IMR-90 (cell line): ENCODE measurements at regions not wholly inside any gene's neighbourhood (a gene's known extent, or its start where the extent isn't known, plus 50 kb on each side); places are given as distances from the start of the nearest gene placed in this dataset.

Experiments
- ATAC-seq: fragments of 200-7000 bp; cut with Tn5 transposase; 2 replicates; pipeline ENCODE4 v1.9.1; 2020; ENCODE audit warnings: low read depth, mild to moderate bottlenecking, moderate library complexity
- BruUV-seq: library from RNA; stranded (reverse); fragments of 400-500 nt; replicated peaks from 2 replicates; lab custom pipeline; 2021; lab: Mats Ljungman, UMichigan
- CTCF ChIA-PET: fragments of 300-600 bp; formaldehyde crosslinking; extraction: SDS; loops from one replicate; lab custom pipeline; 2021; ENCODE audit warnings: antibody characterized with exemption; lab: Yijun Ruan, JAX
- POLR2A ChIA-PET: fragments of 300-600 bp; sonication (Branson Sonifier 250); formaldehyde crosslinking; loops from one replicate; lab custom pipeline; 2022; ENCODE audit warnings: antibody characterized with exemption; ENCODE audit not compliant: unreplicated experiment; lab: Charles Lee
- DNase-seq: peaks from one replicate; pipeline ENCODE4 v3.0.0; 2013
- H2AFZ ChIP-seq: replicated peaks from 2 replicates; pipeline ENCODE3; 2013; ENCODE audit warnings: low read length, mild to moderate bottlenecking; ENCODE audit not compliant: poor library complexity
- H2AK5ac ChIP-seq: 2 replicates; pipeline ENCODE4 v1.6.1; 2013; ENCODE audit warnings: low read depth, low read length, inconsistent platforms
- H2AK9ac ChIP-seq: replicated peaks from 2 replicates; pipeline ENCODE3; 2013; ENCODE audit warnings: mild to moderate bottlenecking, low read depth, low read length, moderate library complexity; ENCODE audit not compliant: poor library complexity
- H2BK120ac ChIP-seq: 2 replicates; pipeline ENCODE4 v1.6.1; 2013; ENCODE audit warnings: low read depth, low read length, inconsistent platforms
- H2BK15ac ChIP-seq: 3 replicates; pipeline ENCODE4 v1.6.1; 2013; ENCODE audit warnings: low read depth, low read length, inconsistent platforms
- H2BK20ac ChIP-seq: 2 replicates; pipeline ENCODE4 v1.6.1; 2013; ENCODE audit warnings: low read depth, mild to moderate bottlenecking, inconsistent platforms, low read length, moderate library complexity
- H2BK5ac ChIP-seq: 2 replicates; pipeline ENCODE4 v1.6.1; 2013; ENCODE audit warnings: mild to moderate bottlenecking, low read depth, low read length, inconsistent platforms; ENCODE audit not compliant: poor library complexity, severe bottlenecking
- H3K14ac ChIP-seq: replicated peaks from 2 replicates; pipeline ENCODE4 v1.6.1; 2013; ENCODE audit warnings: low read depth, low read length, inconsistent platforms
- H3K18ac ChIP-seq: 2 replicates; pipeline ENCODE4 v1.6.1; 2013; ENCODE audit warnings: low read depth, low read length, control low read depth
- H3K23ac ChIP-seq: 2 replicates; pipeline ENCODE4 v1.6.1; 2013; ENCODE audit warnings: low read depth, low read length, inconsistent platforms
- H3K27ac ChIP-seq: 2 replicates; pipeline ENCODE4 v1.5.1; 2013; ENCODE audit warnings: mild to moderate bottlenecking, control low read depth, low read length; ENCODE audit not compliant: insufficient read depth
- H3K27me3 ChIP-seq: 2 replicates; pipeline ENCODE4 v1.6.1; 2013; ENCODE audit warnings: low read length; ENCODE audit not compliant: control insufficient read depth, insufficient read depth
- H3K36me3 ChIP-seq: 2 replicates; pipeline ENCODE4 v1.6.1; 2013; ENCODE audit warnings: low read length, mixed read lengths; ENCODE audit not compliant: control insufficient read depth, insufficient read depth
- H3K4ac ChIP-seq: 2 replicates; pipeline ENCODE4 v1.6.1; 2013; ENCODE audit warnings: low read depth, low read length, inconsistent platforms
- H3K4me1 ChIP-seq: 2 replicates; pipeline ENCODE4 v1.6.1; 2013; ENCODE audit warnings: low read length, mixed read lengths; ENCODE audit not compliant: control insufficient read depth, insufficient read depth
- H3K4me2 ChIP-seq: 2 replicates; pipeline ENCODE4 v1.6.1; 2013; ENCODE audit warnings: low read depth, mild to moderate bottlenecking, control low read depth, low read length, moderate library complexity
- H3K4me3 ChIP-seq: 2 replicates; pipeline ENCODE4 v1.5.1; 2013; ENCODE audit warnings: low read depth, mild to moderate bottlenecking, control low read depth, low read length, moderate library complexity; ENCODE audit not compliant: insufficient read depth
- H3K56ac ChIP-seq: 2 replicates; pipeline ENCODE4 v1.6.1; 2013; ENCODE audit warnings: low read length, inconsistent platforms; ENCODE audit not compliant: insufficient read depth; ENCODE audit errors: extremely low read depth
- H3K79me1 ChIP-seq, 2 experiments: 2 replicates each; pipeline ENCODE4 v1.6.1; 2013; ENCODE audit warnings: low read length in 2 of 2, inconsistent platforms in 1 of 2, low read depth in 1 of 2
- H3K9ac ChIP-seq: 2 replicates; pipeline ENCODE4 v1.6.1; 2013; ENCODE audit warnings: low read depth, low read length, control low read depth
- H3K9me1 ChIP-seq: 2 replicates; pipeline ENCODE4 v1.6.1; 2013; ENCODE audit warnings: low read length, inconsistent platforms; ENCODE audit not compliant: insufficient read depth
- H3K9me3 ChIP-seq: 2 replicates; pipeline ENCODE4 v1.6.1; 2013; ENCODE audit warnings: low read length; ENCODE audit not compliant: control insufficient read depth, insufficient read depth
- H4K20me1 ChIP-seq: 2 replicates; pipeline ENCODE4 v1.6.1; 2013; ENCODE audit warnings: low read length, inconsistent platforms; ENCODE audit not compliant: insufficient read depth
- H4K5ac ChIP-seq: 2 replicates; pipeline ENCODE4 v1.6.1; 2013; ENCODE audit warnings: mild to moderate bottlenecking, low read depth, low read length, control low read depth
- H4K8ac ChIP-seq, 2 experiments: 2 replicates each; pipeline ENCODE4 v1.6.1; 2013; ENCODE audit warnings: low read depth in 2 of 2, low read length in 2 of 2, control low read depth in 1 of 2, inconsistent platforms in 1 of 2
- H4K91ac ChIP-seq: 2 replicates; pipeline ENCODE4 v1.6.1; 2013; ENCODE audit warnings: low read depth, low read length, inconsistent platforms; ENCODE audit not compliant: insufficient read depth
- FOS ChIP-seq: fragments of 150-350 bp; IDR thresholded peaks from 2 replicates; pipeline ENCODE4 v1.6.1; 2016; ENCODE audit warnings: low read depth, low read length
- MAZ ChIP-seq: IDR thresholded peaks from 2 replicates; pipeline ENCODE4 v1.6.1; 2012; ENCODE audit warnings: low read depth, mild to moderate bottlenecking, low read length, improper control_type of control experiment, moderate library complexity, borderline replicate concordance
- RAD21 ChIP-seq: IDR thresholded peaks from 2 replicates; pipeline ENCODE4 v1.6.1; 2012; ENCODE audit warnings: low read length, improper control_type of control experiment
- RCOR1 ChIP-seq: IDR thresholded peaks from 2 replicates; pipeline ENCODE4 v1.6.1; 2012; ENCODE audit warnings: mild to moderate bottlenecking, low read length, improper control_type of control experiment; ENCODE audit not compliant: insufficient replicate concordance
- SMC3 ChIP-seq: fragments of 150-350 bp; IDR thresholded peaks from 2 replicates; pipeline ENCODE4 v1.6.1; 2016; ENCODE audit warnings: low read depth, mild to moderate bottlenecking, antibody characterized with exemption, low read length, moderate library complexity
- USF2 ChIP-seq: fragments of 150-350 bp; IDR thresholded peaks from 2 replicates; pipeline ENCODE4 v1.6.1; 2017; ENCODE audit warnings: mild to moderate bottlenecking, antibody characterized with exemption, low read length, low read depth
- WGBS, 2 experiments: methylation state at CpG; one replicate each; pipeline versions ENCODE4 v1.1.5 to v1.1.7; 2013; ENCODE audit warnings: missing lambda C conversion rate in 2 of 2; ENCODE audit not compliant: insufficient read length in 1 of 2; ENCODE audit errors: extremely low coverage in 2 of 2; 5-methylcytosine and 5-hydroxymethylcytosine counted together
- dilution Hi-C: fragments of 300-500 bp; cut with HindIII; formaldehyde crosslinking; loops from one replicate; pipeline ENCODE4 v1.14.3; 2018; ENCODE audit warnings: low sequenced_read_pairs; ENCODE audit not compliant: unreplicated experiment
- in situ Hi-C: fragments of 300-500 bp; cut with MboI; formaldehyde crosslinking; loops from 3 replicates; pipeline ENCODE4 v1.14.3; 2019; ENCODE audit warnings: low sequenced_read_pairs, inconsistent platforms, mixed read lengths
- intact Hi-C: fragments of 100-400 bp; cut with micrococcal nuclease; formaldehyde crosslinking; loops from 2 replicates; pipeline ENCODE4 v1.10.0; 2022
- TF ChIP-seq, protein P1 (sequence below): conservative IDR thresholded peaks from 2 replicates; pipeline ENCODE4 v1.5.1; 2012; ENCODE audit warnings: mild to moderate bottlenecking, low read depth, low read length, improper control_type of control experiment
- TF ChIP-seq, protein P2 (sequence below): fragments of 150-350 bp; IDR thresholded peaks from 2 replicates; pipeline ENCODE4 v1.6.1; 2016; ENCODE audit warnings: low read depth, mild to moderate bottlenecking, low read length, moderate library complexity, borderline replicate concordance

DNA sequence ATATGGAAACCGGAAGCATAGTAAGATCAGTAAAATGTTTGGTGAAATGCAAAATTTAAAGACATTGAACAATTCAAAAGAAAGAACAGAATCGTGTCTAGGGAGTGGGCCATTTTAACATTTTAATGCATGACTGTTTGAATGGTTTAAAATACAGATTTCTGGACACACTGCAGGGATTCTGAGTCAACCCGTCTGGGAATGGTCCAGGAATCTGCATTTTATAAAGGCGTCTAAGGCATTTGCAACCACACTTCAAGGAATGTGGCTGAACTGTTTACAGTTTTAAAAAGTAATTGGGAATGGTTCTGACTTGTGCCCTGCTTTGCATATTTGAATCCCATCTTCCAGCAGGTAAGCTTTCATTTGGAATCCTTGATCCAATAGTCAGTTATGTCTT is 811.7 kb upstream of the WWC1 start:
- Histone ChIP-seq H4K5ac (no peak overlapping the region), H2BK120ac (no peak overlapping the region)
- TF ChIP-seq RCOR1: no peak
- TF ChIP-seq, protein P1, sequence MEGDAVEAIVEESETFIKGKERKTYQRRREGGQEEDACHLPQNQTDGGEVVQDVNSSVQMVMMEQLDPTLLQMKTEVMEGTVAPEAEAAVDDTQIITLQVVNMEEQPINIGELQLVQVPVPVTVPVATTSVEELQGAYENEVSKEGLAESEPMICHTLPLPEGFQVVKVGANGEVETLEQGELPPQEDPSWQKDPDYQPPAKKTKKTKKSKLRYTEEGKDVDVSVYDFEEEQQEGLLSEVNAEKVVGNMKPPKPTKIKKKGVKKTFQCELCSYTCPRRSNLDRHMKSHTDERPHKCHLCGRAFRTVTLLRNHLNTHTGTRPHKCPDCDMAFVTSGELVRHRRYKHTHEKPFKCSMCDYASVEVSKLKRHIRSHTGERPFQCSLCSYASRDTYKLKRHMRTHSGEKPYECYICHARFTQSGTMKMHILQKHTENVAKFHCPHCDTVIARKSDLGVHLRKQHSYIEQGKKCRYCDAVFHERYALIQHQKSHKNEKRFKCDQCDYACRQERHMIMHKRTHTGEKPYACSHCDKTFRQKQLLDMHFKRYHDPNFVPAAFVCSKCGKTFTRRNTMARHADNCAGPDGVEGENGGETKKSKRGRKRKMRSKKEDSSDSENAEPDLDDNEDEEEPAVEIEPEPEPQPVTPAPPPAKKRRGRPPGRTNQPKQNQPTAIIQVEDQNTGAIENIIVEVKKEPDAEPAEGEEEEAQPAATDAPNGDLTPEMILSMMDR: no peak
- no peak for TF ChIP-seq SMC3
- no peak for TF ChIP-seq MAZ
- TF ChIP-seq RAD21: no peak
- TF ChIP-seq USF2: no peak
- no peak for TF ChIP-seq FOS
- TF ChIP-seq, protein P2, sequence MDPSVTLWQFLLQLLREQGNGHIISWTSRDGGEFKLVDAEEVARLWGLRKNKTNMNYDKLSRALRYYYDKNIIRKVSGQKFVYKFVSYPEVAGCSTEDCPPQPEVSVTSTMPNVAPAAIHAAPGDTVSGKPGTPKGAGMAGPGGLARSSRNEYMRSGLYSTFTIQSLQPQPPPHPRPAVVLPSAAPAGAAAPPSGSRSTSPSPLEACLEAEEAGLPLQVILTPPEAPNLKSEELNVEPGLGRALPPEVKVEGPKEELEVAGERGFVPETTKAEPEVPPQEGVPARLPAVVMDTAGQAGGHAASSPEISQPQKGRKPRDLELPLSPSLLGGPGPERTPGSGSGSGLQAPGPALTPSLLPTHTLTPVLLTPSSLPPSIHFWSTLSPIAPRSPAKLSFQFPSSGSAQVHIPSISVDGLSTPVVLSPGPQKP: no peak

More for the DNA sequence above, 811.7 kb upstream of the WWC1 start:
- Histone ChIP-seq H3K18ac (no peak overlapping the region), H2BK20ac (no peak overlapping the region), H3K36me3 (no peaks in the 10 kb centered on the region), H3K79me1 (no peaks in the 10 kb centered on the region), H3K23ac (no peak overlapping the region), H3K27ac (no peak overlapping the region), H2BK15ac (no peak overlapping the region), H4K91ac (no peak overlapping the region), H4K8ac (no peak overlapping the region), H2BK5ac (no peak overlapping the region), H3K56ac (no peak overlapping the region), H3K27me3 (no peaks in the 10 kb centered on the region), H4K20me1 (no peaks in the 10 kb centered on the region), H3K9ac (no peak overlapping the region), H3K14ac (no peak overlapping the region), H2AK9ac (no peak overlapping the region), H3K9me1 (no peaks in the 10 kb centered on the region), H3K9me3 (no peaks in the 10 kb centered on the region), H2AK5ac (no peak overlapping the region), H3K4ac (no peak overlapping the region), H2AFZ (no peak overlapping the region), H3K4me3 (no peak overlapping the region), H3K4me1 (no peaks in the 10 kb centered on the region), H3K4me2 (no peak overlapping the region)
- dilution Hi-C loops: no loop called here
- BruUV-seq: no TSS peak
- no peak for ATAC-seq
- POLR2A ChIA-PET: no interaction called here
- DNase-seq: no peak
- in situ Hi-C loops: no loop called here
- 0% methylated on average over 1 of the region's 4 CpGs; no CpG with 5 or more reads in 1 of the 2 experiments for WGBS, 2 experiments
- CTCF ChIA-PET: no interaction called here
- intact Hi-C loops: no loop called here
